T-cell (primary cell): ENCODE measurements at regions not wholly inside any gene's neighbourhood (a gene's known extent, or its start where the extent isn't known, plus 50 kb on each side); places are given as distances from the start of the nearest gene placed in this dataset.
A peak's percentile ranks its signal among the peaks of the same experiment; 100 is the strongest.

ENCODE experiments used
- ATAC-seq, 4 experiments: fragments of 200-7000 bp in 3 of 4; fragments of 150-1000 bp in 1 of 4; cut with Tn5 transposase; replicated peaks in 1 of 4; 1 replicate in 3 of 4; 2 replicates in 1 of 4; pipeline ENCODE4 v1.10.0; 2021; ENCODE audit warnings: moderate library complexity in 3 of 4, mild to moderate bottlenecking in 2 of 4, moderate number of reproducible peaks in 1 of 4
- CTCF ChIA-PET, 2 donors: fragments of 300-600 bp; sonication (Branson Sonifier 250); formaldehyde crosslinking; loops; one replicate each; lab custom pipeline; 2022; ENCODE audit warnings: antibody characterized with exemption in 2 of 2; lab: Charles Lee
- POLR2A ChIA-PET, 2 donors: fragments of 300-600 bp; sonication (Branson Sonifier 250); formaldehyde crosslinking; loops; one replicate each; lab custom pipeline; 2022; ENCODE audit warnings: antibody characterized with exemption in 2 of 2; lab: Charles Lee
- DNase-seq, 35 experiments: peaks; one replicate each; pipeline versions ENCODE4 v3.0.0 to v3.0.0-alpha.2; 2013 to 2023
- H3K27ac ChIP-seq: one replicate; pipeline ENCODE4 v1.5.1; 2013; ENCODE audit warnings: low read length
- H3K27me3 ChIP-seq, 2 experiments: replicated peaks in 1 of 2; 1 replicate in 1 of 2; 2 replicates in 1 of 2; pipeline versions ENCODE4 v1.6.1 to v1.7.0; 2013; ENCODE audit warnings: low read length in 1 of 2, mixed read lengths in 1 of 2; ENCODE audit not compliant: control insufficient read depth in 2 of 2, insufficient read depth in 2 of 2; ENCODE audit errors: extremely low read depth in 1 of 2
- H3K36me3 ChIP-seq, 2 donors: 1 replicate in 1 of 2; 2 replicates in 1 of 2; pipeline versions ENCODE4 v1.6.1 to v1.7.0; 2013; ENCODE audit warnings: low read length in 1 of 2; ENCODE audit not compliant: control insufficient read depth in 2 of 2, insufficient read depth in 1 of 2; ENCODE audit errors: extremely low read depth in 1 of 2
- H3K4me1 ChIP-seq, 2 experiments: 1 replicate in 1 of 2; 2 replicates in 1 of 2; pipeline versions ENCODE4 v1.6.1 to v1.7.0; 2013; ENCODE audit warnings: low read length in 2 of 2, mixed read lengths in 1 of 2; ENCODE audit not compliant: insufficient read depth in 2 of 2, control insufficient read depth in 1 of 2; ENCODE audit errors: extremely low read depth in 1 of 2
- H3K4me3 ChIP-seq, 2 donors: 1 replicate in 1 of 2; 2 replicates in 1 of 2; pipeline versions ENCODE4 v1.5.1 to v1.7.0; 2013; ENCODE audit warnings: mild to moderate bottlenecking in 2 of 2, low read length in 1 of 2, moderate library complexity in 1 of 2; ENCODE audit not compliant: control insufficient read depth in 1 of 2; ENCODE audit errors: extremely low read depth in 1 of 2
- H3K9me3 ChIP-seq: 2 replicates; pipeline ENCODE4 v1.7.0; 2013
- H3K27ac Mint-ChIP-seq, 2 donors: one replicate each; pipeline ENCODE4 v1.8.0; 2020 to 2021; ENCODE audit warnings: mild to moderate bottlenecking in 2 of 2, mixed read lengths in 2 of 2
- H3K27me3 Mint-ChIP-seq, 2 donors: one replicate each; pipeline ENCODE4 v1.8.0; 2021 to 2022; ENCODE audit warnings: mixed read lengths in 2 of 2
- H3K36me3 Mint-ChIP-seq: one replicate; pipeline ENCODE4 v1.8.0; 2021; ENCODE audit warnings: mixed read lengths
- H3K4me1 Mint-ChIP-seq, 3 donors: one replicate each; pipeline ENCODE4 v1.8.0; 2020 to 2022; ENCODE audit warnings: mixed read lengths in 3 of 3, mild to moderate bottlenecking in 1 of 3
- H3K4me3 Mint-ChIP-seq, 3 donors: one replicate each; pipeline ENCODE4 v1.8.0; 2020 to 2022; ENCODE audit warnings: mild to moderate bottlenecking in 3 of 3, mixed read lengths in 3 of 3, moderate library complexity in 3 of 3
- H3K9me3 Mint-ChIP-seq, 3 donors: one replicate each; pipeline ENCODE4 v1.8.0; 2020 to 2022; ENCODE audit warnings: mixed read lengths in 3 of 3
- WGBS: methylation state at CpG from one replicate; pipeline ENCODE4 v1.1.5; 2013; ENCODE audit warnings: missing lambda C conversion rate; ENCODE audit not compliant: insufficient coverage; 5-methylcytosine and 5-hydroxymethylcytosine counted together

DNA sequence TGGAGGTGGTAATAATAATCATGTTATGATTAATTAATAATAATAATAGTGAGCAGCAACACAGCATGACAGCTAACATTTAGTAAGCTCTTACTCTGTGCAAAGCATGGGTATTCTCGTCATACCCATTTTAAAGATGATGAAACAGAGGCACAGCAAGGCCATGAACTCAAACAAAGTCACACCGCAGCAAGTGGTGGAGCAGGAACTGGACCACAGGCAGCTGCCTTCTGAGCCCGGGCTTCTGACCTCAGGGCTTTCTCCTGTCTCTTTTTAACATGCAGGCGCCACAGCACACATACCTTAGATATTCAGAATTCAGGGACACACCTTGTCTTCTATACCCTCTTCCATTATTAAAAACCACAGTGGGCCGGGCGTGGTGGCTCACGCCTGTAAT lies 50.7 kb upstream of the SPATA12 start:
- no peak for DNase-seq
- WGBS = 88% methylated on average over 4 of the region's 7 CpGs
- ATAC-seq = no peak
- H3K4me3 Mint-ChIP-seq = no peak overlapping the region
- no peak overlapping the region for H3K27ac Mint-ChIP-seq
- CTCF ChIA-PET = no interaction called here
- POLR2A ChIA-PET = interaction anchor here in 1 of 2 donors (0.7 kb wide), 1 partner anchor 457 kb away, joined by 11 read pairs; no protein-coding TSS in a partner anchor
- H3K4me3 ChIP-seq = no peak overlapping the region
- H3K36me3 Mint-ChIP-seq = no peaks in the 10 kb centered on the region
- H3K27me3 ChIP-seq = peaks cover 0 to 10% of the 10 kb centered on the region in 2 experiments
- H3K27me3 Mint-ChIP-seq = peaks cover 0 to 11% of the 10 kb centered on the region in 2 donors
- H3K27ac ChIP-seq = no peak overlapping the region
- no peaks in the 10 kb centered on the region for H3K9me3 ChIP-seq
- no peaks in the 10 kb centered on the region for H3K36me3 ChIP-seq
- H3K4me1 ChIP-seq = no peaks in the 10 kb centered on the region
- H3K4me1 Mint-ChIP-seq = peaks cover 5 to 11% (median 5%) of the 10 kb centered on the region in 3 donors
- H3K9me3 Mint-ChIP-seq = no peaks in the 10 kb centered on the region

DNA sequence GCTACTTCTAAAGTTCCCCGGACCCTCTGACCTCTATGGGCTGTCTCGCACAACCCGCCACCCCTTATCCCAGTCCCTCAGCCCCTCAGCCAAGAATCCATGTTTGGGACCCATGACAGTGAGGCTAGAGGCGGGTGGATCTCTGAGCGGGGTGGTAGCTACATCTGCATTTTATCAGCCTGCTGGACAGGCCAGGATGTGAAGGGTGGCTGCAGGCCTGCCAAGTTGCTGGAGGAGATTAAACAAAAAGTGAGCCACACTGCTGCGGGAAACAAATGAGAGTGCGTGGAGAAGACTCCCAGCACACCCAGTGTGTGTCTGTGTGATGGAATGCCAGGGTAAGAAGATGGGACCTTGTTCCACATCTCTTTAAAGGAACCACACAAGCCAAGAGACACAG lies 51.1 kb upstream of the SPATA12 start:
- ATAC-seq (no peak), DNase-seq (no peak)
- Histone ChIP-seq H3K36me3 (no peaks in the 10 kb centered on the region), H3K4me1 (no peaks in the 10 kb centered on the region), H3K9me3 (no peaks in the 10 kb centered on the region), H3K27me3 (peaks cover 0 to 12% of the 10 kb centered on the region in 2 experiments), H3K4me3 (no peak overlapping the region), H3K27ac (no peak overlapping the region)
- CTCF ChIA-PET = no interaction called here
- Mint-ChIP-seq H3K36me3 (no peaks in the 10 kb centered on the region), H3K9me3 (no peaks in the 10 kb centered on the region), H3K27me3 (peaks cover 2 to 11% of the 10 kb centered on the region in 2 donors), H3K4me1 (peaks cover 5 to 11% (median 5%) of the 10 kb centered on the region in 3 donors), H3K27ac (no peak overlapping the region), H3K4me3 (no peak overlapping the region)
- POLR2A ChIA-PET = no interaction called here
- 95% methylated on average over 3 of the region's 7 CpGs for WGBS

- Mint-ChIP-seq H3K27me3 (peaks cover 3 to 14% of the 10 kb centered on the region in 2 donors), H3K4me3 (peak overlapping the region in 2 of 3 donors; percentile 14 to 27), H3K4me1 (peaks cover 5 to 11% (median 5%) of the 10 kb centered on the region in 3 donors), H3K27ac (peak overlapping the region; percentile 46 to 86), H3K36me3 (no peaks in the 10 kb centered on the region), H3K9me3 (no peaks in the 10 kb centered on the region)
- ATAC-seq (peak in 3 of 4 experiments; percentile 43 to 73 (median 68)), DNase-seq (no peak)
- H3K27me3 ChIP-seq = peaks cover 0 to 27% of the 10 kb centered on the region in 2 experiments
- H3K27ac ChIP-seq = no peak overlapping the region
- H3K4me3 ChIP-seq = no peak overlapping the region
- ChIA-PET CTCF (no interaction called here), POLR2A (interaction anchor here in 1 of 2 donors (0.5 to 0.7 kb wide), 2 partner anchors 282 to 371 kb away, joined by 3 read pairs; no protein-coding TSS in a partner anchor)
- 57% methylated on average over 15 of the region's 18 CpGs for whole genome bisulfite sequencing
- H3K9me3 ChIP-seq = no peaks in the 10 kb centered on the region
- no peaks in the 10 kb centered on the region for H3K4me1 ChIP-seq
- H3K36me3 ChIP-seq = no peaks in the 10 kb centered on the region
These were observed 52.7 kb upstream of the SPATA12 start for GRCh38 chr3:57007521-57008460.

DNA sequence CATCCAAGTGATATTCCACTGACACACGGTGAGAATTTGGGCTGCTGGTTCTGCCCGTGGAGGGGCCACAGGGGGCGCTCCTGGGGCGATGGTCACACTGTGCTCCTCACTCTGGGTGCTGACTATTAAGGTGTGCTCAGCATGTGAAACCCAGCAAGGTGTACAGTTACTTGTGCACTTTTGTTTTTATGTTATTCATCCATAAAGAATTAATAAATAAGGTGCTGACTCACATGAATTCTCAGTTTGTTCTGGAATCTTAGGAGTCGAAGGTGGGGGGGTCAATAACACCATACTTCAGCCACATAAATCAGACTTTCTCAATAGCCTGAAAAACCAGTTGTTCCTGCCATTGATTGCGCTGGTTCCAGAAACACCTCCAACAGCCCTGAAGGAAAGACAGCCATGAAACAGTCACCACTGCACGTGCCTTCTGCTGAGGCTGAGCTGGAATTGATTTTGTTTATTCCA lies 53.5 kb upstream of the SPATA12 start:
- ChIA-PET CTCF (no interaction called here), POLR2A (interaction anchor here in 1 of 2 donors (0.5 kb wide), 1 partner anchor 281 kb away, joined by 3 read pairs; no protein-coding TSS in a partner anchor)
- ATAC-seq (no peak), DNase-seq (no peak)
- Histone ChIP-seq H3K27ac (no peak overlapping the region), H3K4me1 (no peaks in the 10 kb centered on the region), H3K27me3 (peaks cover 0 to 23% of the 10 kb centered on the region in 2 experiments), H3K9me3 (no peaks in the 10 kb centered on the region), H3K4me3 (no peak overlapping the region), H3K36me3 (no peaks in the 10 kb centered on the region)
- H3K27me3 Mint-ChIP-seq = peaks cover 3 to 14% of the 10 kb centered on the region in 2 donors
- no peaks in the 10 kb centered on the region for H3K36me3 Mint-ChIP-seq
- H3K27ac Mint-ChIP-seq = peak overlapping the region in 1 of 2 donors; percentile 86
- no peak overlapping the region for H3K4me3 Mint-ChIP-seq
- no peaks in the 10 kb centered on the region for H3K9me3 Mint-ChIP-seq
- peaks cover 5 to 11% (median 5%) of the 10 kb centered on the region in 3 donors for H3K4me1 Mint-ChIP-seq
- 90% methylated on average over 4 of the region's 7 CpGs for WGBS

GRCh38 chr3:57006179-57006657 lies 54.2 kb upstream of the SPATA12 start:
- WGBS = 97% methylated on average over 11 of the region's 11 CpGs
- no peak for DNase-seq
- Mint-ChIP-seq H3K27ac (no peak overlapping the region), H3K4me1 (peaks cover 5 to 11% (median 5%) of the 10 kb centered on the region in 3 donors), H3K36me3 (no peaks in the 10 kb centered on the region), H3K4me3 (no peak overlapping the region), H3K27me3 (peaks cover 3 to 14% of the 10 kb centered on the region in 2 donors), H3K9me3 (no peaks in the 10 kb centered on the region)
- Histone ChIP-seq H3K4me3 (no peak overlapping the region), H3K27me3 (peaks cover 0 to 23% of the 10 kb centered on the region in 2 experiments), H3K4me1 (no peaks in the 10 kb centered on the region), H3K36me3 (no peaks in the 10 kb centered on the region), H3K9me3 (no peaks in the 10 kb centered on the region), H3K27ac (no peak overlapping the region)
- ChIA-PET POLR2A (no interaction called here), CTCF (interaction anchor here in 1 of 2 donors (0.7 to 2.1 kb wide), 2 partner anchors 10 to 294 kb away, joined by 3 to 8 read pairs; no protein-coding TSS in a partner anchor)
- ATAC-seq = no peak

GRCh38 chr3:57004229-57004628 lies 56.2 kb upstream of the SPATA12 start:
- H3K9me3 ChIP-seq = no peaks in the 10 kb centered on the region
- no peaks in the 10 kb centered on the region for H3K4me1 ChIP-seq
- no peaks in the 10 kb centered on the region for H3K9me3 Mint-ChIP-seq
- CTCF ChIA-PET = interaction anchor here in 1 of 2 donors (0.6 to 2.1 kb wide), 2 partner anchors 8 to 499 kb away, joined by 8 read pairs; no protein-coding TSS in a partner anchor
- no peak for DNase-seq
- no peaks in the 10 kb centered on the region for H3K36me3 ChIP-seq
- peaks cover 0 to 28% of the 10 kb centered on the region in 2 experiments for H3K27me3 ChIP-seq
- no peak for ATAC-seq
- H3K4me3 Mint-ChIP-seq = no peak overlapping the region
- no peak overlapping the region for H3K4me3 ChIP-seq
- H3K4me1 Mint-ChIP-seq = peaks cover 5 to 11% (median 5%) of the 10 kb centered on the region in 3 donors
- 79% methylated on average over 6 of the region's 6 CpGs for WGBS
- POLR2A ChIA-PET = no interaction called here
- peaks cover 3 to 14% of the 10 kb centered on the region in 2 donors for H3K27me3 Mint-ChIP-seq
- H3K27ac Mint-ChIP-seq = no peak overlapping the region
- H3K27ac ChIP-seq = no peak overlapping the region
- no peaks in the 10 kb centered on the region for H3K36me3 Mint-ChIP-seq
